Esophagus squamous epithelium (tissue), 4 donors: ENCODE measurements at regions not wholly inside any gene's neighbourhood (a gene's known extent, or its start where the extent isn't known, plus 50 kb on each side); places are given as distances from the start of the nearest gene placed in this dataset.

Source experiments
- POLR2A ChIP-seq, 4 donors: fragments of 450-650 bp; IDR thresholded peaks; one replicate each; pipeline ENCODE4 v1.6.1; 2017; ENCODE audit warnings: antibody characterized with exemption in 4 of 4, mild to moderate bottlenecking in 4 of 4, moderate library complexity in 3 of 4
- TF ChIP-seq, protein P1 (sequence below), 6 experiments: fragments of 450-650 bp in 4 of 6; fragments of 200-600 bp in 2 of 6; sonication (generic) in 2 of 6; IDR thresholded peaks; one replicate each; pipeline ENCODE4 v1.5.1; 2016 to 2019; ENCODE audit warnings: antibody characterized with exemption in 6 of 6, mild to moderate bottlenecking in 4 of 6, moderate library complexity in 4 of 6

DNA sequence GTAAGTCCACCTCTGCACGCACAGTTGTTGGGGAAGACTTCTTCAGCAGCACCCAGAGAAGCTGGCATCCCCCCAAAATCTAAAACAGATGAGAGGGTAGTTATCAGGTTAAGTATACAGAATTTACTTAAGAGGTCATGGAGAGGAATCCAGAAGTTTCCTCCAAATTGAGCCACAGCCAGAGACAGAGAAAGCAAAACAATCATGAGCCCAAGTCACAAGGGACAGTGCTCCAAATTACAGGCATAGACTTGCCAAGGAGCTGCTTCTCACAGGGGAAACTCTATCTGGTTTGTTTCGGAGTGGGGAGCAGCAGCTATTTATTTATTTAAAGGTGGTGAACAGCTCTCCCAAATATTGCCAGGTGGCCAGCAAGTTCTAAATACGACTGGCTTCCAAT lies 308.4 kb downstream of the SKIDA1 start:
- TF ChIP-seq, protein P1, sequence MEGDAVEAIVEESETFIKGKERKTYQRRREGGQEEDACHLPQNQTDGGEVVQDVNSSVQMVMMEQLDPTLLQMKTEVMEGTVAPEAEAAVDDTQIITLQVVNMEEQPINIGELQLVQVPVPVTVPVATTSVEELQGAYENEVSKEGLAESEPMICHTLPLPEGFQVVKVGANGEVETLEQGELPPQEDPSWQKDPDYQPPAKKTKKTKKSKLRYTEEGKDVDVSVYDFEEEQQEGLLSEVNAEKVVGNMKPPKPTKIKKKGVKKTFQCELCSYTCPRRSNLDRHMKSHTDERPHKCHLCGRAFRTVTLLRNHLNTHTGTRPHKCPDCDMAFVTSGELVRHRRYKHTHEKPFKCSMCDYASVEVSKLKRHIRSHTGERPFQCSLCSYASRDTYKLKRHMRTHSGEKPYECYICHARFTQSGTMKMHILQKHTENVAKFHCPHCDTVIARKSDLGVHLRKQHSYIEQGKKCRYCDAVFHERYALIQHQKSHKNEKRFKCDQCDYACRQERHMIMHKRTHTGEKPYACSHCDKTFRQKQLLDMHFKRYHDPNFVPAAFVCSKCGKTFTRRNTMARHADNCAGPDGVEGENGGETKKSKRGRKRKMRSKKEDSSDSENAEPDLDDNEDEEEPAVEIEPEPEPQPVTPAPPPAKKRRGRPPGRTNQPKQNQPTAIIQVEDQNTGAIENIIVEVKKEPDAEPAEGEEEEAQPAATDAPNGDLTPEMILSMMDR (IDR thresholded peaks at IDR 0.05) = no peak
- no peak for TF ChIP-seq POLR2A (IDR thresholded peaks at IDR 0.05)
